ENCODE measurements at regions not wholly inside any gene's neighbourhood (a gene's known extent, or its start where the extent isn't known, plus 50 kb on each side); places are given as distances from the start of the nearest gene placed in this dataset.
A peak's percentile ranks its signal among the peaks of the same experiment; 100 is the strongest.

- H3K9me3 ChIP-seq = no peaks in the 10 kb centered on the region
- no peaks in the 10 kb centered on the region for H3K4me1 ChIP-seq
- no peaks in the 10 kb centered on the region for H3K27me3 ChIP-seq
- no peak overlapping the region for H3K4me3 ChIP-seq
- TF ChIP-seq POLR2A (IDR thresholded peaks at IDR 0.05) (no peak), CTCF (IDR thresholded peaks at IDR 0.05) (no peak), POLR2AphosphoS5 (IDR thresholded peaks at IDR 0.05; ENCODE audit: insufficient read depth in 1 of 2, low read depth in 1 of 2) (no peak)
- no peak for DNase-seq (ENCODE audit: extremely low spot score in 2 of 2)
- H3K36me3 ChIP-seq = no peaks in the 10 kb centered on the region
- intact Hi-C loops (cut with DNase I) = no loop called here
- no peak overlapping the region for H3K27ac ChIP-seq
Observed at GRCh38 chr10:124198871-124199270, 105.5 kb upstream of the CHST15 start.

DNA sequence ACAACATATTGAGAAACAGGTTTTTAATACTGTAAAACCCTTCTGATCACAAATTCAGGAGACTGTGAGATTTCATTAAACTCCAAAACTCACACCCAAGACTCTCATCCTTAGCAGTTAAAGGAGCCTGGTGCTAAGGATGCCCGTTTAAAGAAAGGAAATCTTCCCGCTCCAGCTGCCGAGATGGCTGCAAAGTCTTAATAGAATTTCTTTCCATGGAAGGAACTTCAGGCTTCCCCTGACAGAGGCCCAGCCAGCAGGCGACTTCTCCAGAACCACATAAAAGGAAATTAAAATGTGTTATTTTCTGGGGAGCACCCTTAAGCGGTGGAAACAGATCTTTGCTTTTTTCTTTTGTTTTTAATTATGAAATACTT, 104.7 kb upstream of the CHST15 start:
- H3K9me3 ChIP-seq = no peaks in the 10 kb centered on the region
- intact Hi-C loops (cut with DNase I) = no loop called here
- DNase-seq (ENCODE audit: extremely low spot score in 2 of 2) = no peak
- no peak overlapping the region for H3K27ac ChIP-seq
- H3K4me3 ChIP-seq = no peak overlapping the region
- no peaks in the 10 kb centered on the region for H3K4me1 ChIP-seq
- H3K27me3 ChIP-seq = no peaks in the 10 kb centered on the region
- TF ChIP-seq CTCF (IDR thresholded peaks at IDR 0.05) = no peak
- H3K36me3 ChIP-seq = no peaks in the 10 kb centered on the region

- intact Hi-C loops (cut with DNase I) = no loop called here
- peak overlapping the region; percentile 10 for H3K27ac ChIP-seq
- H3K36me3 ChIP-seq = no peaks in the 10 kb centered on the region
- TF ChIP-seq POLR2A (IDR thresholded peaks at IDR 0.05) (no peak), POLR2AphosphoS5 (IDR thresholded peaks at IDR 0.05; ENCODE audit: insufficient read depth in 1 of 2, low read depth in 1 of 2) (no peak), CTCF (IDR thresholded peaks at IDR 0.05) (no peak)
- H3K4me1 ChIP-seq = no peaks in the 10 kb centered on the region
- no peaks in the 10 kb centered on the region for H3K27me3 ChIP-seq
- H3K9me3 ChIP-seq = no peaks in the 10 kb centered on the region
- no peak for DNase-seq (ENCODE audit: extremely low spot score in 2 of 2)
- no peak overlapping the region for H3K4me3 ChIP-seq
Observed at GRCh38 chr10:124197371-124198124, 104.2 kb upstream of the CHST15 start.

DNA sequence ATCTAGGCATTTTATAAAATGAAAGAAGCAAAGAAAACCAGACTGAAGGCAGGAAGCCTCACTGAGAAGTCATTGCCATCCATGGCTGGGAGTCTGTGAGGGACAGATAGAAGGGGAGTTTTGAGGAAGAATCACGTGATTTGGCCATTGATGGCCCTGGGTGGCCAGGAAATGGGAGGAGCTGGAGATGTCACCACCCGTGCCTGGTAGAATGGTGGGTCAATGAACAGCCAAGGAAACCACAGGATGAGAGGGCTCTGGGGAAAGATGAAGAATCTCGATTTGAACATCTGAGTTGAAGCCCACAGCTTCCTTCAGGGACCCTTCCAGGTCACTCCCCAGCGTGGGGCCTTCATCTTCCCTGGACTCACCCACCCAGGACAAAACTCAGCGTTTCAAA, 103.3 kb upstream of the CHST15 start:
- Histone ChIP-seq H3K27ac (peak overlapping the region; percentile 10), H3K4me1 (no peaks in the 10 kb centered on the region), H3K4me3 (no peak overlapping the region), H3K36me3 (no peaks in the 10 kb centered on the region), H3K27me3 (no peaks in the 10 kb centered on the region), H3K9me3 (no peaks in the 10 kb centered on the region)
- no peak for DNase-seq (ENCODE audit: extremely low spot score in 2 of 2)
- intact Hi-C loops (cut with DNase I) = no loop called here
- no peak for TF ChIP-seq CTCF (IDR thresholded peaks at IDR 0.05)
- no peak for TF ChIP-seq POLR2AphosphoS5 (IDR thresholded peaks at IDR 0.05; ENCODE audit: insufficient read depth in 1 of 2, low read depth in 1 of 2)
- no peak for TF ChIP-seq POLR2A (IDR thresholded peaks at IDR 0.05)

DNA sequence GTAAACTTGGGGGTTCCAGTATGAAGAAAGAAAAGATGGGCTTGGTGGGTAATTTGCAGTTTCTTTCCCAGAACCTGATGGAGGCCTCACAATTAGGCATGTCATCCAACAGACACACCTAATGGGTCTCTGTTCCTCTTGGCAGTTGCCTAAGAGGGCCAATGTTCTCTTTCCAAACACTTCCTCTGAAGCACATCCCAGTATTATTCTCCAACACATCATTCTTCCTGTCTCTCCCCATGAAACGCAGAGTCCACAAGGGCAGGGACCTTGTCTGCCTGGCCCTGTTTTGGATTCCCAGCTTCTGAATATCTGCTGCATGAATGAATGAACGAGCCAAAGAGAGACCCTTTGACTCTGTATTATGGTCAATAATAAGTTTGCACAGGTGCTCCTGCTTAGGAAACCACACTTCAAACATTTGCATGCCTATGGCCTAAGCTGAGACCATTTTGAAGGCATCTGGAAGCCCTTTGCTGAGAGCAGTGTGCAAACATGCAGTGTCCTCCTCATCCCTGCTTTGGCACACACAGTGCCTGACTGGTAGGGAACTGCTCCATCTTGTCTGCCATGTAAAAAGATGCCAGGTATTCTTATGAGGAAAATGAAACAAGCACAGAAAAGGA, 100.9 kb upstream of the CHST15 start:
- no peaks in the 10 kb centered on the region for H3K36me3 ChIP-seq
- H3K27ac ChIP-seq = no peak overlapping the region
- DNase-seq (ENCODE audit: extremely low spot score in 2 of 2) = no peak
- H3K9me3 ChIP-seq = no peaks in the 10 kb centered on the region
- H3K4me1 ChIP-seq = no peaks in the 10 kb centered on the region
- intact Hi-C loops (cut with DNase I) = no loop called here
- H3K27me3 ChIP-seq = no peaks in the 10 kb centered on the region
- no peak overlapping the region for H3K4me3 ChIP-seq
- TF ChIP-seq CTCF (IDR thresholded peaks at IDR 0.05) (no peak), POLR2A (IDR thresholded peaks at IDR 0.05) (no peak), POLR2AphosphoS5 (IDR thresholded peaks at IDR 0.05; ENCODE audit: insufficient read depth in 1 of 2, low read depth in 1 of 2) (no peak)
